Activated naive CD8-positive, alpha-beta T cell treated with anti-CD3 and anti-CD28 coated beads, Interleukin-2, amount 10 ng/mL, durations not matched to agents 7 days and 5 days (primary cell): ENCODE measurements at regions not wholly inside any gene's neighbourhood (a gene's known extent, or its start where the extent isn't known, plus 50 kb on each side); places are given as distances from the start of the nearest gene placed in this dataset.
"Not testable (repeated sequence)": the region's sequence is repeated elsewhere in the genome, so short reads cannot be mapped to it uniquely, and the experiment has no call there.

Experiments used
- ATAC-seq: fragments of 150-1000 bp; cut with Tn5 transposase; one replicate; pipeline ENCODE4 v1.10.0; 2021; ENCODE audit warnings: low read depth, moderate library complexity
- POLR2A ChIA-PET: fragments of 350-600 bp; sonication (Branson Sonifier 250); formaldehyde crosslinking; loops from one replicate; lab custom pipeline; 2021; ENCODE audit warnings: antibody characterized with exemption; lab: Charles Lee
- DNase-seq: peaks from one replicate; pipeline ENCODE4 v3.0.0; 2021
- H3K27ac Mint-ChIP-seq: one replicate; pipeline ENCODE4 v1.8.0; 2022; ENCODE audit warnings: mild to moderate bottlenecking, mixed read lengths
- H3K27me3 Mint-ChIP-seq: one replicate; pipeline ENCODE4 v1.8.0; 2022; ENCODE audit warnings: mild to moderate bottlenecking, moderate library complexity, mixed read lengths
- H3K36me3 Mint-ChIP-seq: one replicate; pipeline ENCODE4 v1.8.0; 2021; ENCODE audit warnings: mild to moderate bottlenecking, mixed read lengths
- H3K4me1 Mint-ChIP-seq: one replicate; pipeline ENCODE4 v1.8.0; 2021; ENCODE audit warnings: mixed read lengths
- H3K4me3 Mint-ChIP-seq: one replicate; pipeline ENCODE4 v1.8.0; 2022; ENCODE audit warnings: mild to moderate bottlenecking, moderate library complexity, mixed read lengths
- H3K9me3 Mint-ChIP-seq: one replicate; pipeline ENCODE4 v1.8.0; 2021; ENCODE audit warnings: mixed read lengths

GRCh38 chr1:189606795-189607476, 870.7 kb downstream of the BRINP3 start:
- POLR2A ChIA-PET = no interaction called here
- Mint-ChIP-seq H3K27ac (no peak overlapping the region), H3K4me3 (no peak overlapping the region), H3K4me1 (no peaks in the 10 kb centered on the region), H3K36me3 (no peaks in the 10 kb centered on the region), H3K27me3 (no peaks in the 10 kb centered on the region), H3K9me3 (peaks cover 1% of the 10 kb centered on the region)
- DNase-seq (no peak), ATAC-seq (no peak)

DNA sequence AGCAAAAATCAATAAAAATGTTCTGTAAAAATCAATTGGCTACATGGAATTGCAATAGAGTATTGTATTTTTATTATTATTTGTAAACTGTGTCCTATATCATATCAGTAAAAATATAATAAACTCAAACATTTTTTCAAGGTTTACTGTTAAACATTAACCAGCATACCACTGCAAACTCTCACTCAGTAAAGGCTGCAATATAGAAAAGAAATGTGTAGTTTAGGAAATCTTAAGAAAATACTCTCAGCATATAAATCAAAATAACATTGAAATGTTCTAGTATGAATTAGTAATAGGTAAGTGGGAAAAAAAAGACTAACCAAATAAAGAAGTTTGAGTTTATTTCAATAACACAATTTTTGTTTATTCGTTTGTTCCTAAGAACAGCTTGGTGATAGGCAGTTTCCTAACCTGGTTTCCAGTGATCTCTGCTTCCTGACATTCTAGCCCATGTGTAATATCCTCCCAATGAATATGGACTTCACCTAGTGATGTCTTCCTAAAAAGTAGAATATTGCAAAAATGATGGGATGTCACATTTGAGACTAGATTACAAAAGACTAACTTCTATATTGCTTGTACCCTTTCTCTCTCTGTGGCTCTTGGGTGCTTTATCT, 870.1 kb downstream of the BRINP3 start:
- no peak for ATAC-seq
- no peaks in the 10 kb centered on the region for H3K4me1 Mint-ChIP-seq
- peaks cover 1% of the 10 kb centered on the region for H3K9me3 Mint-ChIP-seq
- POLR2A ChIA-PET = no interaction called here
- H3K27ac Mint-ChIP-seq = no peak overlapping the region
- H3K4me3 Mint-ChIP-seq = no peak overlapping the region
- DNase-seq = no peak
- H3K27me3 Mint-ChIP-seq = no peaks in the 10 kb centered on the region
- no peaks in the 10 kb centered on the region for H3K36me3 Mint-ChIP-seq

DNA sequence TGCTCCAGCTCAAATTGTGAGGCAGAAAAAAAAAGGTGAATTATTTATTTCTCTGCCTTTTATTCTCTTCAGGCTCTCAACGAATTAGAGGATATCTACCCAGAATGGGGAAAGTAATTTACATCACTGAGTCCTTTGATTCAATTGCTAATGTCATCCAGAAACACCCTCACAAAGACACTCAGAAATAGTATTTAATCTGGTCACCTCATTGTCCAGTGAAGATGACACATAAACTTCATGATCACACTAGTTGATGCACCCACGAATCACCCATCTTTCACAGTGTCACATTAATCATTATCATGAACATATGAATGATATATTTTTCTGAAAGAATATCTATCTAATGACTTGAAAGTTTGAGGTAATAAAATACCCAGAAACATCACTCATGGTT, 868.5 kb downstream of the BRINP3 start:
- H3K36me3 Mint-ChIP-seq = no peaks in the 10 kb centered on the region
- H3K4me1 Mint-ChIP-seq = no peaks in the 10 kb centered on the region
- H3K27me3 Mint-ChIP-seq = no peaks in the 10 kb centered on the region
- DNase-seq (no peak), ATAC-seq (no peak)
- no peak overlapping the region for H3K27ac Mint-ChIP-seq
- POLR2A ChIA-PET = no interaction called here
- H3K9me3 Mint-ChIP-seq = peaks cover 1% of the 10 kb centered on the region
- no peak overlapping the region for H3K4me3 Mint-ChIP-seq

DNA sequence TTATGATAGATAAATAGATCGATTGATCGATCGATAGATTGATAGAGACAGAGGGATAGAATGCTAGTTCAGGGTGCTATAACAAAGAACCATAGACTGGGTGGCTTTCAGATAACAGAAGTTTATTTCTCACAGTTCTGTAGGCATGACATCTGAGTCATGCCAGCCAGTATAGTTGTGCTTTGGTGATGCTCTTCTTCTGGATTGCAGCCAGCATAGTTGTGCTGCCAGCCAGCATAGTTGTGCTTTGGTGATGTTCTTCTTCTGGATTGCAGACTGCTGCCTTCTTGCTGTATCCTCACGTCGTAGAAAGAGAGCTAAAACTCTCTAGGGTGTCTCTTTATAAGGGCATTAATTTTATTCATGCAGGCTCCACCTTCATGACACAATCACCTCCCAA, 860.8 kb downstream of the BRINP3 start:
- DNase-seq = no peak
- Mint-ChIP-seq H3K27me3 (no peaks in the 10 kb centered on the region), H3K4me3 (no peak overlapping the region), H3K36me3 (no peaks in the 10 kb centered on the region), H3K9me3 (peaks cover 6% of the 10 kb centered on the region), H3K27ac (no peak overlapping the region), H3K4me1 (no peaks in the 10 kb centered on the region)
- POLR2A ChIA-PET = no interaction called here
- ATAC-seq = no peak

- ATAC-seq (no peak), DNase-seq (no peak)
- POLR2A ChIA-PET = no interaction called here
- Mint-ChIP-seq H3K36me3 (no peaks in the 10 kb centered on the region), H3K27ac (no peak overlapping the region), H3K27me3 (no peaks in the 10 kb centered on the region), H3K4me1 (no peaks in the 10 kb centered on the region), H3K4me3 (no peak overlapping the region), H3K9me3 (peaks cover 7% of the 10 kb centered on the region)
Measured at GRCh38 chr1:189619682-189620332, 857.9 kb downstream of the BRINP3 start.

GRCh38 chr1:189620471-189620870, 857.2 kb downstream of the BRINP3 start:
- POLR2A ChIA-PET = no interaction called here
- H3K27ac Mint-ChIP-seq = no peak overlapping the region
- H3K36me3 Mint-ChIP-seq = no peaks in the 10 kb centered on the region
- no peak overlapping the region for H3K4me3 Mint-ChIP-seq
- H3K27me3 Mint-ChIP-seq = no peaks in the 10 kb centered on the region
- H3K4me1 Mint-ChIP-seq = no peaks in the 10 kb centered on the region
- ATAC-seq (no peak), DNase-seq (no peak)
- H3K9me3 Mint-ChIP-seq = peaks cover 7% of the 10 kb centered on the region

- Mint-ChIP-seq H3K9me3 (peaks cover 9% of the 10 kb centered on the region), H3K27ac (no peak overlapping the region), H3K4me1 (no peaks in the 10 kb centered on the region), H3K4me3 (no peak overlapping the region), H3K36me3 (no peaks in the 10 kb centered on the region), H3K27me3 (no peaks in the 10 kb centered on the region)
- ATAC-seq = no peak
- no peak for DNase-seq
- POLR2A ChIA-PET = no interaction called here
Measured at GRCh38 chr1:189623336-189623735, 854.3 kb downstream of the BRINP3 start.

DNA sequence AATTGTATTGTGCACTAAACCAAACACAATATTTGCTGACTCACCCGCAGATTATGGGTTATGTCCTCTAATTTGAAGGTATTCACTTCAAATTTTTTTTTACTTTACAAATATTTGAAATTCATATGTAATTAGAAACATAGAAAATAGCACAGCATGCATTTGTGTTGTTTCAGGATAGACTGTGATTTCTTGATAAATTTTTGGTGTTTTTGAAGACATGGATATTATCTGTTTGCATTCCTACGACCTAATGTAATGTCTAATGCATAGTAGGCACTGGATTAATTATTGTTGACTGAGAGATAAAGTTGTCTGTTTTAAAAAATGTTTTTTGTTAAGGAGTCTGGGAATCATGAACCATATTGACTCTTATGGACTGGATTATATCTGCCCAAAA, 850.2 kb downstream of the BRINP3 start:
- DNase-seq = no peak
- Mint-ChIP-seq H3K27ac (no peak overlapping the region), H3K4me1 (no peaks in the 10 kb centered on the region), H3K27me3 (no peaks in the 10 kb centered on the region), H3K36me3 (no peaks in the 10 kb centered on the region), H3K9me3 (peaks cover 5% of the 10 kb centered on the region), H3K4me3 (no peak overlapping the region)
- POLR2A ChIA-PET = no interaction called here
- no peak for ATAC-seq

GRCh38 chr1:189628857-189629256, 848.8 kb downstream of the BRINP3 start:
- ATAC-seq = no peak
- H3K27ac Mint-ChIP-seq = no peak overlapping the region
- POLR2A ChIA-PET = no interaction called here
- H3K36me3 Mint-ChIP-seq = no peaks in the 10 kb centered on the region
- no peak for DNase-seq
- H3K27me3 Mint-ChIP-seq = no peaks in the 10 kb centered on the region
- H3K9me3 Mint-ChIP-seq = peaks cover 4% of the 10 kb centered on the region
- no peaks in the 10 kb centered on the region for H3K4me1 Mint-ChIP-seq
- no peak overlapping the region for H3K4me3 Mint-ChIP-seq

- DNase-seq = no peak
- Mint-ChIP-seq H3K36me3 (no peaks in the 10 kb centered on the region), H3K4me3 (no peak overlapping the region), H3K27ac (no peak overlapping the region), H3K4me1 (no peaks in the 10 kb centered on the region), H3K9me3 (peaks cover 2% of the 10 kb centered on the region), H3K27me3 (no peaks in the 10 kb centered on the region)
- no peak for ATAC-seq
- POLR2A ChIA-PET = no interaction called here
Measured at GRCh38 chr1:189633658-189634057, 844.0 kb downstream of the BRINP3 start.

- Mint-ChIP-seq H3K27me3 (no peaks in the 10 kb centered on the region), H3K36me3 (no peaks in the 10 kb centered on the region), H3K4me1 (no peaks in the 10 kb centered on the region), H3K4me3 (no peak overlapping the region), H3K9me3 (no peaks in the 10 kb centered on the region), H3K27ac (no peak overlapping the region)
- POLR2A ChIA-PET = no interaction called here
- DNase-seq (no peak), ATAC-seq (no peak)
Measured at GRCh38 chr1:189637041-189637440, 840.6 kb downstream of the BRINP3 start.

- POLR2A ChIA-PET, ATAC-seq, H3K4me1 Mint-ChIP-seq, H3K36me3 Mint-ChIP-seq, H3K27ac Mint-ChIP-seq, H3K4me3 Mint-ChIP-seq, H3K9me3 Mint-ChIP-seq, DNase-seq, H3K27me3 Mint-ChIP-seq: not testable (repeated sequence)
Measured at GRCh38 chr1:189644156-189644555, 833.5 kb downstream of the BRINP3 start.

GRCh38 chr1:189644970-189645369, 832.7 kb downstream of the BRINP3 start:
- Mint-ChIP-seq H3K36me3 (no peaks in the 10 kb centered on the region), H3K9me3 (peaks cover 8% of the 10 kb centered on the region), H3K4me1 (no peaks in the 10 kb centered on the region), H3K27ac (no peak overlapping the region), H3K4me3 (no peak overlapping the region), H3K27me3 (no peaks in the 10 kb centered on the region)
- ATAC-seq (no peak), DNase-seq (no peak)
- POLR2A ChIA-PET = no interaction called here

- DNase-seq (no peak), ATAC-seq (no peak)
- Mint-ChIP-seq H3K9me3 (peaks cover 8% of the 10 kb centered on the region), H3K27me3 (no peaks in the 10 kb centered on the region), H3K36me3 (no peaks in the 10 kb centered on the region), H3K27ac (no peak overlapping the region), H3K4me1 (no peaks in the 10 kb centered on the region), H3K4me3 (no peak overlapping the region)
- POLR2A ChIA-PET = no interaction called here
Measured at GRCh38 chr1:189646066-189646465, 831.6 kb downstream of the BRINP3 start.
